Neural cell (in vitro differentiated cells): ENCODE measurements at regions not wholly inside any gene's neighbourhood (a gene's known extent, or its start where the extent isn't known, plus 50 kb on each side); places are given as distances from the start of the nearest gene placed in this dataset.
A peak's percentile ranks its signal among the peaks of the same experiment; 100 is the strongest.
"Not testable (repeated sequence)": the region's sequence is repeated elsewhere in the genome, so short reads cannot be mapped to it uniquely, and the experiment has no call there.

Source experiments
- H2AFZ ChIP-seq: fragments of 200-600, 300-800 bp; sonication (generic), shearing (Covaris generic); 2 replicates; pipeline ENCODE4 v1.6.0; 2014; ENCODE audit warnings: low read depth, mild to moderate bottlenecking, antibody characterized with exemption, low read length, moderate library complexity
- H3F3A ChIP-seq: fragments of 200-600 bp; shearing (Covaris generic); 2 replicates; pipeline ENCODE4 v1.6.1; 2016; ENCODE audit warnings: mild to moderate bottlenecking, moderate library complexity, mixed read lengths, antibody characterized with exemption, low read length; ENCODE audit not compliant: insufficient read depth, poor library complexity, severe bottlenecking
- H3K27ac ChIP-seq: fragments of 200-600, 300-800 bp; sonication (generic), shearing (Covaris generic); 2 replicates; pipeline ENCODE4 v1.5.1; 2014; ENCODE audit warnings: mild to moderate bottlenecking, low read length, moderate library complexity
- H3K27me3 ChIP-seq: fragments of 300-800, 200-600 bp; sonication (generic), shearing (Covaris generic); 2 replicates; pipeline ENCODE4 v1.6.0; 2014; ENCODE audit warnings: mild to moderate bottlenecking, low read depth, low read length, moderate library complexity; ENCODE audit not compliant: insufficient read depth
- H3K36me3 ChIP-seq: fragments of 300-800, 200-600 bp; sonication (generic), shearing (Covaris generic); 2 replicates; pipeline ENCODE4 v1.5.1; 2014; ENCODE audit warnings: mild to moderate bottlenecking, antibody characterized with exemption, low read length, moderate library complexity; ENCODE audit not compliant: insufficient read depth
- H3K4me2 ChIP-seq: fragments of 300-800, 200-600 bp; sonication (generic), shearing (Covaris generic); 2 replicates; pipeline ENCODE4 v1.6.0; 2014; ENCODE audit warnings: mild to moderate bottlenecking, low read length
- H3K4me3 ChIP-seq: fragments of 300-800, 200-600 bp; sonication (generic), shearing (Covaris generic); 2 replicates; pipeline ENCODE4 v1.5.1; 2014; ENCODE audit warnings: mild to moderate bottlenecking, low read length, moderate library complexity
- H3K79me2 ChIP-seq: fragments of 200-600 bp; shearing (Covaris generic); replicated peaks from 2 replicates; pipeline ENCODE4 v1.6.0; 2014; ENCODE audit warnings: mild to moderate bottlenecking, low read length, moderate library complexity; ENCODE audit not compliant: insufficient read depth
- H3K9ac ChIP-seq: fragments of 300-800, 200-600 bp; sonication (generic), shearing (Covaris generic); 2 replicates; pipeline ENCODE4 v1.6.1; 2016; ENCODE audit warnings: mild to moderate bottlenecking, low read length, mixed read lengths
- H3K9me2 ChIP-seq: fragments of 200-600 bp; shearing (Covaris generic); 2 replicates; pipeline ENCODE4 v1.6.1; 2016; ENCODE audit warnings: mild to moderate bottlenecking, low read length, mixed read lengths; ENCODE audit not compliant: insufficient read depth
- H3K9me3 ChIP-seq: fragments of 200-600, 300-800 bp; sonication (generic), shearing (Covaris generic); 2 replicates; pipeline ENCODE4 v1.6.1; 2016; ENCODE audit warnings: mild to moderate bottlenecking, mixed run types, low read length, moderate library complexity, mixed read lengths
- H4K20me1 ChIP-seq: fragments of 200-600 bp; shearing (Covaris generic); 2 replicates; pipeline ENCODE4 v1.6.1; 2016; ENCODE audit warnings: mild to moderate bottlenecking, mixed run types; ENCODE audit not compliant: insufficient read depth
- EP300 ChIP-seq: fragments of 450-650 bp; conservative IDR thresholded peaks from 2 replicates; pipeline ENCODE4 v1.6.1; 2014; ENCODE audit warnings: antibody characterized with exemption, mild to moderate bottlenecking, moderate library complexity; ENCODE audit not compliant: poor library complexity, severe bottlenecking
- EZH2 ChIP-seq: fragments of 200-600, 300-800 bp; shearing (Covaris generic), sonication (generic); IDR thresholded peaks from 2 replicates; pipeline ENCODE4 v1.6.1; 2014; ENCODE audit warnings: antibody characterized with exemption, low read length, borderline replicate concordance, mild to moderate bottlenecking; ENCODE audit not compliant: insufficient read depth, poor library complexity, severe bottlenecking
- MXI1 ChIP-seq: fragments of 450-650 bp; conservative IDR thresholded peaks from 2 replicates; pipeline ENCODE4 v1.6.1; 2014; ENCODE audit warnings: antibody characterized with exemption, mild to moderate bottlenecking; ENCODE audit not compliant: poor library complexity, severe bottlenecking
- POLR2AphosphoS5 ChIP-seq: IDR thresholded peaks from 2 replicates; pipeline ENCODE4 v1.6.1; 2012
- RAD21 ChIP-seq: fragments of 450-650 bp; conservative IDR thresholded peaks from 2 replicates; pipeline ENCODE4 v1.6.1; 2014; ENCODE audit warnings: antibody characterized with exemption, mild to moderate bottlenecking, moderate library complexity
- SMC3 ChIP-seq: fragments of 450-650 bp; conservative IDR thresholded peaks from 2 replicates; pipeline ENCODE4 v1.6.1; 2014; ENCODE audit warnings: antibody characterized with exemption, mild to moderate bottlenecking, moderate library complexity; ENCODE audit not compliant: poor library complexity
- TF ChIP-seq, protein P1 (sequence below): fragments of 450-650 bp; IDR thresholded peaks from 2 replicates; pipeline ENCODE4 v1.5.1; 2014; ENCODE audit warnings: antibody characterized with exemption, mild to moderate bottlenecking, moderate library complexity; ENCODE audit not compliant: poor library complexity, severe bottlenecking
- TF ChIP-seq, protein P2 (sequence below): IDR thresholded peaks from 2 replicates; pipeline ENCODE4 v1.6.1; 2012; ENCODE audit warnings: borderline replicate concordance

DNA sequence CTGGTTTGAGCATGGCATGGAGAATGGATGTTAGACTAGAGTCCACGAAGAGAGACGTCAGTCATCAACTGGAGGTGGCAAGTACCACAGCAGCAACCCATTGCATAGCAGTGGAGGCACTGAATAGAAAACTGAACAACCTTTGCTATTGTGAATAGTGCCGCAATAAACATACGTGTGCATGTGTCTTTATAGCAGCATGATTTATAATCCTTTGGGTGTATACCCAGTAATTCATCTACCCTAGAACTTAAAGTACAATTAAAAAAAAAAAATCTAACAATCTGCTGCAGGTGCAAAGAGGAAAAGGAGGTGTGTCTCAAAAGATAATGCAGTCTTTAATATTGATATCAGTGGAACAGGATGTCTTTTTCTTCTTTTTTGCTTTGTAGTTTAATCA lies 443.4 kb upstream of the ISX start:
- Histone ChIP-seq H3K36me3 (no peaks in the 10 kb centered on the region), H3K9me2 (no peaks in the 10 kb centered on the region), H3K27me3 (no peaks in the 10 kb centered on the region), H3K9me3 (no peaks in the 10 kb centered on the region), H3K4me2 (no peak overlapping the region), H3K4me3 (no peak overlapping the region), H3K9ac (no peak overlapping the region), H2AFZ (no peak overlapping the region), H3K79me2 (no peaks in the 10 kb centered on the region), H3F3A (no peaks in the 10 kb centered on the region), H4K20me1 (no peaks in the 10 kb centered on the region), H3K27ac (no peak overlapping the region)
- TF ChIP-seq SMC3 (no peak), POLR2AphosphoS5 (no peak), RAD21 (no peak), MXI1 (no peak), EP300 (no peak), EZH2 (no peak)
- TF ChIP-seq, protein P1, sequence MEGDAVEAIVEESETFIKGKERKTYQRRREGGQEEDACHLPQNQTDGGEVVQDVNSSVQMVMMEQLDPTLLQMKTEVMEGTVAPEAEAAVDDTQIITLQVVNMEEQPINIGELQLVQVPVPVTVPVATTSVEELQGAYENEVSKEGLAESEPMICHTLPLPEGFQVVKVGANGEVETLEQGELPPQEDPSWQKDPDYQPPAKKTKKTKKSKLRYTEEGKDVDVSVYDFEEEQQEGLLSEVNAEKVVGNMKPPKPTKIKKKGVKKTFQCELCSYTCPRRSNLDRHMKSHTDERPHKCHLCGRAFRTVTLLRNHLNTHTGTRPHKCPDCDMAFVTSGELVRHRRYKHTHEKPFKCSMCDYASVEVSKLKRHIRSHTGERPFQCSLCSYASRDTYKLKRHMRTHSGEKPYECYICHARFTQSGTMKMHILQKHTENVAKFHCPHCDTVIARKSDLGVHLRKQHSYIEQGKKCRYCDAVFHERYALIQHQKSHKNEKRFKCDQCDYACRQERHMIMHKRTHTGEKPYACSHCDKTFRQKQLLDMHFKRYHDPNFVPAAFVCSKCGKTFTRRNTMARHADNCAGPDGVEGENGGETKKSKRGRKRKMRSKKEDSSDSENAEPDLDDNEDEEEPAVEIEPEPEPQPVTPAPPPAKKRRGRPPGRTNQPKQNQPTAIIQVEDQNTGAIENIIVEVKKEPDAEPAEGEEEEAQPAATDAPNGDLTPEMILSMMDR = no peak
- TF ChIP-seq, protein P2, sequence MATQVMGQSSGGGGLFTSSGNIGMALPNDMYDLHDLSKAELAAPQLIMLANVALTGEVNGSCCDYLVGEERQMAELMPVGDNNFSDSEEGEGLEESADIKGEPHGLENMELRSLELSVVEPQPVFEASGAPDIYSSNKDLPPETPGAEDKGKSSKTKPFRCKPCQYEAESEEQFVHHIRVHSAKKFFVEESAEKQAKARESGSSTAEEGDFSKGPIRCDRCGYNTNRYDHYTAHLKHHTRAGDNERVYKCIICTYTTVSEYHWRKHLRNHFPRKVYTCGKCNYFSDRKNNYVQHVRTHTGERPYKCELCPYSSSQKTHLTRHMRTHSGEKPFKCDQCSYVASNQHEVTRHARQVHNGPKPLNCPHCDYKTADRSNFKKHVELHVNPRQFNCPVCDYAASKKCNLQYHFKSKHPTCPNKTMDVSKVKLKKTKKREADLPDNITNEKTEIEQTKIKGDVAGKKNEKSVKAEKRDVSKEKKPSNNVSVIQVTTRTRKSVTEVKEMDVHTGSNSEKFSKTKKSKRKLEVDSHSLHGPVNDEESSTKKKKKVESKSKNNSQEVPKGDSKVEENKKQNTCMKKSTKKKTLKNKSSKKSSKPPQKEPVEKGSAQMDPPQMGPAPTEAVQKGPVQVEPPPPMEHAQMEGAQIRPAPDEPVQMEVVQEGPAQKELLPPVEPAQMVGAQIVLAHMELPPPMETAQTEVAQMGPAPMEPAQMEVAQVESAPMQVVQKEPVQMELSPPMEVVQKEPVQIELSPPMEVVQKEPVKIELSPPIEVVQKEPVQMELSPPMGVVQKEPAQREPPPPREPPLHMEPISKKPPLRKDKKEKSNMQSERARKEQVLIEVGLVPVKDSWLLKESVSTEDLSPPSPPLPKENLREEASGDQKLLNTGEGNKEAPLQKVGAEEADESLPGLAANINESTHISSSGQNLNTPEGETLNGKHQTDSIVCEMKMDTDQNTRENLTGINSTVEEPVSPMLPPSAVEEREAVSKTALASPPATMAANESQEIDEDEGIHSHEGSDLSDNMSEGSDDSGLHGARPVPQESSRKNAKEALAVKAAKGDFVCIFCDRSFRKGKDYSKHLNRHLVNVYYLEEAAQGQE = no peak

DNA sequence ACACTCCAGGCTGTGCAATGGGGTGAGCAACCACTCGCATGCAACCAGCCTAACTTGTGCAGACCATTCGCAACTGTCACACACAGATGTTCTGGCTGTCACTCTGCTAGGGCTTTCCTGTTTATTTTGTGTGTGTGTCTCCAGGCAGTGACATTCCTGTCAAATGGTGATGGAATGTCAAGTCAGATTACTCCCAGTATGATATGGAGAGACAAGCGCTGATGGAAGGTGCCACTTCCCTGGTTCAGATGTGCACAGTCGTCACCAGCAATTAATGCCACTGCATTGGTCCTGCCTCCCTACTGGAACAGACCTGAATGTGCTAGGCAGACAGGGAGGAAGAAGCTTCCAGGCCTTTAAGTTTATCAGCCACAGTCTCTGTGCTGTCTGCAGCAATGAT lies 442.4 kb upstream of the ISX start:
- Histone ChIP-seq H3K9ac (no peak overlapping the region), H3K79me2 (no peaks in the 10 kb centered on the region), H3K9me3 (no peaks in the 10 kb centered on the region), H3K9me2 (no peaks in the 10 kb centered on the region), H3K4me3 (no peak overlapping the region), H4K20me1 (no peaks in the 10 kb centered on the region), H3K27ac (no peak overlapping the region), H3K36me3 (no peaks in the 10 kb centered on the region), H2AFZ (no peak overlapping the region), H3K27me3 (no peaks in the 10 kb centered on the region), H3F3A (no peaks in the 10 kb centered on the region), H3K4me2 (no peak overlapping the region)
- TF ChIP-seq POLR2AphosphoS5 (peak; percentile 93), EP300 (peak; percentile 98)
- TF ChIP-seq, protein P2 = no peak

DNA sequence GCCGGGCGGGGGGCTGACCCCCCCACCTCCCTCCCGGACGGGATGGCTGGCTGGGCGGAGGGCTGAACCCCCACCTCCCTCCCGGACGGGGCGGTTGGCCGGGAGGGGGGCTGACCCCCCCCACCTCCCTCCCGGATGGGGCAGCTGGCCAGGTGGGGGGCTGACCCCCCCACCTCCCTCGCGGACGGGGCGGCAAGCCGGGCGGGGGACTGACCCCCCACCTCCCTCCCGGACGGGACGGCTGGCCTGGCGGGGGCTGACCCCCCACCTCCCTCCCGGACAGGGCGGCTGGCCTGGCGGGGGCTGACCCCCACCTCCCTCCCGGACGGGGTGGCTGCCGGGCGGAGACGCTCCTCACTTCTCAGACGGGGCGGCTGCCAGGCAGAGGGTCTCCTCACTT lies 440.1 kb upstream of the ISX start:
- H3K27ac ChIP-seq, H3K27me3 ChIP-seq, H3K4me2 ChIP-seq, H3K36me3 ChIP-seq, H3K9me3 ChIP-seq, H3K9me2 ChIP-seq, H3K79me2 ChIP-seq, H4K20me1 ChIP-seq, H3F3A ChIP-seq, H3K9ac ChIP-seq, H2AFZ ChIP-seq, H3K4me3 ChIP-seq: not testable (repeated sequence)
